ENCODE measurements at regions not wholly inside any gene's neighbourhood (a gene's known extent, or its start where the extent isn't known, plus 50 kb on each side); places are given as distances from the start of the nearest gene placed in this dataset.

DNA sequence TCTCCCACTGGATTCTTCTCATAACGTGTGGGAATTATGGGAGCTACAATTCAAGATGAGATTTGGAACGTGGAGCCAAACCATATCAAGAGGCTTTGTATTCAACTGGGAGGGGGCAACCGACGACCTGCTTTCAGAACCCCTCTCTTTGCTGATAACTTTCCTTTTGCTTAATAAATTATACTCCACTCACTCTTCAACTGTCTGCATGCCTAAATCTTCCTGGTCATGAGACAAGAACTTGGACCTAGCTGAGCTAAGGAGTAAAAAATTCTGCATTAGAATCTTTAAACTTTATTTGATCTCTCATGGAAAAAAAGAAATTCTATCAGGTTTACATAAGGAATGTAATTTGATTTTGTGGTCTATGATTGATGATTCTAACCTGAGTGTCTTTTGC, 86.7 kb upstream of the CYYR1 start:
- in situ Hi-C loops (cut with MboI; ENCODE audit: low sequenced_read_pairs) = no loop called here

DNA sequence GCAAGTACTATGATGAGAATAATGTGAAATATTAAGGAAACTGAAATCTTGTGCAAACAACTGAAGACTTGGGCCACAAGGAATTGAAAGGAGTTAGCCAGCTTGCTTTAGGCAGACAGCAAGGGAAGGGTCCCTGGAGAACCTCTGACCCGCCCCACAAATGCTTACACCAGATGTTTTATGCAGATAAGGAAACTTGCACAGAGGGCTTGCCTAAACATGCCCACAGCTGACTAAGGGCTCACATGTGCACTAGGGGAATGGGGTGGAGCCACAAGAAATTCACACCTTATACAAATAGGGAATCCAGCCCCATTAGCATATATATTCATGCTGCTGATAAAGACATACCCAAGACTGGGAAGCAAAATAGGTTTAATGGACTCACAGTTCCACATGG, 86.1 kb upstream of the CYYR1 start:
- in situ Hi-C loops (cut with MboI; ENCODE audit: low sequenced_read_pairs) = no loop called here

DNA sequence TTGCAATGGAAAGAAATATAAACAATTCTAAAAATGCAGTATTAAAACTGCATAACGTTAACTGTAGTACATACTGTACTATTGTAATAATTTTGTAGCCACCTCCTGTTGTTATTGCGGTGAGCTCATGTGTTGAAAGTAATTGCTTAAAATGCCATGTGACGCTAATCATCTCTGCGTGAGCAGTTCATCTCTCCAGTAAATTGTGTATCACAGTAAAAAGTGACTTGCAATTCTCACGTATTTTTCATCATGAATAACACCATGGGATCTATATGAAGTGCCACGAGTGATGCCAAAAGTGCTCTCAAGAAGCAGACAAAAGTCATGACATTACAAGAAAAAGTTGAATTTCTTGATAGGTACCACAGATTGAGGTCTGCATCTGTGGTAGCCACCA, 82.4 kb upstream of the CYYR1 start:
- in situ Hi-C loops (cut with MboI; ENCODE audit: low sequenced_read_pairs) = no loop called here

DNA sequence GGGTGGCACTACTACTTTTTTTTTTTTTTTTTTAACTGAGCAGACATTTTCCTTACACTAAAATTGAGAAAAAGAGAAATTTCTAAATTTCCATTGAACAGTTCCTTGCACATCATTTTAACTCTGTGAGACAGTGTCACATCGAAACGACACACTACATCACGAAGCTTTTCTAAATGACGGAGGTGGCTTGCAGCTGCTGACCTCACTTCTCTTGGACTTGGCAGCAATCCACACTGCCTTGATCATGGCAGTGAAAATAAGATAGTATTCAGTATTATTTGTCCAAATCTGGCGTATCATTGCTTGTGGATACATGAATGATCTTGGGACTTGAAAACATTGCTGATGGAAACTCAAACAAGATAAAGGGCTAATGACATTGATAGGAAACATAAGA, 80.3 kb upstream of the CYYR1 start:
- in situ Hi-C loops (cut with MboI; ENCODE audit: low sequenced_read_pairs) = no loop called here

DNA sequence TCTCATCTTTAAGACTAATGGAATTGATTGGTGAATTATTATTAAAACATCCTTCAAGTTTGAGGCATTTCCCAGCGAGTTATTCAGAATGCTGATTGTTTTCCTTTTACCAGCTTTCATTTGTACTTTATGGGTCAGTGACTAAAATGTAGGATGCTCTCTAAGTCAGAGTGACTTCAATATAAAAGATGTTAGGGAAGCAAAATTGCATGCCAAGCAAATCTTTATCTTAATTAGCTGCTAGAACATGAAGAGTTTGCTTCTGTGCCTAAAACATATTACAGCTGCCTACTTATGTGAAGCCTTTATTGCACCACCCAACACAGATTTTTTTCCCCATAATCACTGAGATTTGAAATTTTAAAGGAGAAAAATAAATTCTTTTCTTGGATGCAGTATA, 79.8 kb upstream of the CYYR1 start:
- in situ Hi-C loops (cut with MboI; ENCODE audit: low sequenced_read_pairs) = no loop called here

DNA sequence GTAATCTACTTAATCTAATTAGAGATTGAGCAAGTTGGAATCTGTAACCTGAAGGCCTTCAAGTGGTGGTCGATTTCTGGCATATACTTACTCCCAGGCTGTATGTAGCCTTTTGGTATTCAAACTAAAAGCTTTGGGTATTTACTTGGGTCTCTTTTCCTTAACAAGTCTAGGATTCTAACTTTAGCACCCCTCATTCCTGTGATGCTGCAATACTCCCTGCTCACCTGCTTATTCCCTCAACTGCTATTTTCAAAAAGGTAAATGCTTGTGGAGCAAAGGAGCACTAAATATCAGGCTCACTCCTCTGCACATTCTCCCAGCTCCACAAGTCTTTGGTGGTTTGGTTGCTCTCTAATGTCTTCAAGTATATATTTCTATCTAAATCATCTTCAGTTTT, 68.0 kb upstream of the CYYR1 start:
- in situ Hi-C loops (cut with MboI; ENCODE audit: low sequenced_read_pairs) = no loop called here

DNA sequence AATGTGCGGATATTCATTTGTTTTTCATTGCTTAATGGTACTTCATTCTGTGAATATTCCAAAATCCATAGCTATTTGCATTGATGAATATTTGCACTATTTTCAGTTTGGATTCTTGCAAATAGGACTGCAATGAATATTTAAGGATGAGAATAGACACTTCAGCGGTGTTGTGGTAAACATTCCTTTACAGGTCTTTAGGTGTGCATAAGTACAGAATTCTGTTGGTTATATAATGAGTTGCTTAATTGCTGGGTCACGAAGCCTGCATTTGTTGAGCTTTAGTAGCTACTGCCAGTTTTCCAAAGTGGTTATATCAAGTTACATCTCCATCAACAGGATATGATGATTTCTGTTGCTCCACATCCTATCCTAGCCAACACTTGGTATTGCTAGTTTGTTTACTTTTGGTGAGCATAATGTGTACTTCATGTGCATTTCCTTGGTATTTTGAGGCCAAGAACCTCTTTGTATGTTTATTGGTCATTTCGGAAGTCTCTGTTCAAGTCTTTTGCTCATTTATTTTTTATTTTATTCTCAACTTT, 64.2 kb upstream of the CYYR1 start:
- in situ Hi-C loops (cut with MboI; ENCODE audit: low sequenced_read_pairs) = no loop called here

DNA sequence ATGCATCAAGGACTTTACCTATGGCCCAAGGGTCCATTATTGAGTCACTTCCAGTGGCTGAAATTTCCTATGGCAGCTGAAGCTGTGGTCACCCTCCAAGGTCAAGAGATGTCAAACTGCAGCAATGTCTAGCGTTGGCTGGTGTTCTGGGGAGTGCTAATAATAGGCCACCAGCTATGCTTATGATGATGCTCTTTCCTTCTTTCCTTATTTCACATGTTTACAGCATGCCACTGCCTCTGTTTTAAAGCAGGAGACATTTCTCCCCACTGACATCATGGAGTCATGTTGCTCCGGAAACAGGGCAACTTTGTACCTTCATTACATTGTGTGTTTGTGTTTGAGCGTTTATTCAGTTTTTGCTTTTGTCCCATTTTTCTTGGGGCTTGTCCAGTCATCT, 62.6 kb upstream of the CYYR1 start:
- in situ Hi-C loops (cut with MboI; ENCODE audit: low sequenced_read_pairs) = no loop called here

DNA sequence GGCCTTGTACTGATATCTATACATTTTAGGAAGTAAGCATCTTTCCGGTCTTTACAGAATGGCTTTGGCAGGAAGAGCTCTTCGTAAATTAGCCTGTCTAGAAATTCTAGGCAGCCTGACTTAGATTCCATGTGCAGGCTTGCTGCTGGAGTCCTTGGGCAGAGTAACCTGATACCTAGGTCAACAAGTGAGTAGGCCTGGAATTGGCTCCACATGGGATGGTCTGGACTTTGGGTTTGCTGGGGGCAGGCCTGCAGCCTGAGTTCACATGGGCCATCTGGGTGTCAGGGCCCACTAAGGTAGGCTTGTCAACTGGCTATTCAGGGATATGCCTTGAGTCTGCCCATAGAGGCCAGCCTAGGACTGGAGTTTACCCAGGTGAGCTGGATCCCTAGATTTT, 59.6 kb upstream of the CYYR1 start:
- in situ Hi-C loops (cut with MboI; ENCODE audit: low sequenced_read_pairs) = no loop called here

DNA sequence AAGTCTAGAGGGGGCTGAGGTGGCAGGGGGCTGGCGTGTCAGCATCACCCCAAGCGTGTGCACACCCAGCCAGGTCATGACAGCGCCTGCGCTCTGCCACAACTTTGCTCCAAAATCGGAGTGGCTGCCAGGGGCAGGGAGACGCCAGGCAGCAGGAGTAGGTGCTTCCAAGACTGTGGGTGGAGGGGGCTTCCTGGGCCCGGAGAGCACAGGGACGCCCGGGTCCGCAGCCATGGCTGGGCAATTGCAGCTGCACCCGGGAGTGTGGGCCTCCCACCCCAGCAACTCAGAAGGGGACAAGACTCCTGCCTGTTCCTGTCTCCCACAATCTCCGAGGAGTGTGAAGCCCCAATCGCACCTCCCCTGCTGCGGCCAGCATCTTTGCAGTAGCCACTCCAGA, 53.1 kb upstream of the CYYR1 start:
- in situ Hi-C loops (cut with MboI; ENCODE audit: low sequenced_read_pairs) = no loop called here

DNA sequence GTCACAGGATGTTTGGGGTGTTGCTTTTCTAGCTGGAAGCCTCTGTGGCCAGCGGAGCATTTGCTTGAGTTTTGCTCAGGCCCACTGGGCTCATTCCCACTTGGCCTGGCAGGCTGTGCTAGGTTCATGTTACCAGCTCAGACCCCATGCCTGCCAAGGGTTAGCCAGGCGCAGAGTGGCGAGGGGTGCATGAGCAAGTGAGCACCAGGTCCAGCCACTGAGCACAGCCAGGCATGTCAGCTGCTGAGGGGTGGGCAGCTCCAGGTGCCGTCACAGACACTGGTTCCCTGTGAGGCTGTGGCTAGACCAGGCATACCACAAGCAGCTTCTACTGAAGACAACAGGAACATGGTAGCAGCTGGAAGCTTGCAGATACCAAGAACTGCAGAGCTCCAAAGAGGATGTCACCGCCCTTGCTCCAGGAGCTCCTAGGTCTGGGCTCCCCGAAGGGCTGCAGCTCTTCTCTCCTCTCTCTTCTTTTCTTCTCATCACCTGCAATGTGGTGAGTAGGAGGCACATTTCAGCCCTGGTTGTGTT, 52.0 kb upstream of the CYYR1 start:
- in situ Hi-C loops (cut with MboI; ENCODE audit: low sequenced_read_pairs) = no loop called here
